Upper lobe of left lung (tissue), 6 donors: ENCODE measurements at regions not wholly inside any gene's neighbourhood (a gene's known extent, or its start where the extent isn't known, plus 50 kb on each side); places are given as distances from the start of the nearest gene placed in this dataset.

Experiments used
- ATAC-seq, 2 donors: fragments of 200-7000 bp; cut with Tn5 transposase; one replicate each; pipeline ENCODE4 v1.9.1; 2022; ENCODE audit warnings: mild to moderate bottlenecking in 2 of 2, moderate library complexity in 2 of 2; ENCODE audit not compliant: low FRiP score in 2 of 2
- DNase-seq, 2 donors: peaks; one replicate each; pipeline ENCODE4 v3.0.0-alpha.2; 2019 to 2020
- H3K27ac ChIP-seq, 4 donors: fragments of 200-600 bp; sonication (generic); one replicate each; pipeline ENCODE4 v1.5.1; 2016 to 2019
- H3K27me3 ChIP-seq, 4 donors: fragments of 200-600 bp; sonication (generic); one replicate each; pipeline ENCODE4 v1.5.1; 2017 to 2019
- H3K36me3 ChIP-seq, 4 donors: fragments of 200-600 bp; sonication (generic); one replicate each; pipeline ENCODE4 v1.5.1; 2016 to 2019
- H3K4me1 ChIP-seq, 4 donors: fragments of 200-600 bp; sonication (generic); one replicate each; pipeline ENCODE4 v1.5.1; 2018 to 2019
- H3K4me3 ChIP-seq, 4 donors: fragments of 200-600 bp; sonication (generic); one replicate each; pipeline ENCODE4 v1.5.1; 2017 to 2019; ENCODE audit warnings: mild to moderate bottlenecking in 2 of 4, moderate library complexity in 1 of 4
- H3K9me3 ChIP-seq, 4 donors: fragments of 200-600 bp; sonication (generic); one replicate each; pipeline ENCODE4 v1.5.1; 2018 to 2019
- EP300 ChIP-seq, 4 donors: sonication (generic); formaldehyde crosslinking; IDR thresholded peaks; one replicate each; pipeline ENCODE4 v1.5.1; 2017; ENCODE audit warnings: antibody characterized with exemption in 4 of 4, control low read depth in 2 of 4
- POLR2A ChIP-seq, 4 donors: fragments of 450-650 bp; IDR thresholded peaks; one replicate each; pipeline ENCODE4 v1.5.1; 2016 to 2017; ENCODE audit warnings: antibody characterized with exemption in 4 of 4, mild to moderate bottlenecking in 2 of 4
- POLR2AphosphoS5 ChIP-seq, 2 donors: sonication (generic); formaldehyde crosslinking; IDR thresholded peaks; one replicate each; pipeline ENCODE4 v1.5.1; 2017; ENCODE audit warnings: antibody characterized with exemption in 2 of 2
- WGBS, 2 donors: methylation state at CpG; one replicate each; pipeline ENCODE4 v1.1.5; 2017 to 2018; 5-methylcytosine and 5-hydroxymethylcytosine counted together
- TF ChIP-seq, protein P1 (sequence below), 6 experiments: fragments of 450-650 bp in 4 of 6; fragments of 200-600 bp in 2 of 6; sonication (generic) in 2 of 6; IDR thresholded peaks; one replicate each; pipeline ENCODE4 v1.5.1; 2016 to 2019; ENCODE audit warnings: antibody characterized with exemption in 6 of 6
- donor health status: DM: no; HTN: no; CAD: no; lungs with moderate emphysema.
- donor health status: DM: no; HTN: yes; CAD: no; lungs with severe emphysema.

DNA sequence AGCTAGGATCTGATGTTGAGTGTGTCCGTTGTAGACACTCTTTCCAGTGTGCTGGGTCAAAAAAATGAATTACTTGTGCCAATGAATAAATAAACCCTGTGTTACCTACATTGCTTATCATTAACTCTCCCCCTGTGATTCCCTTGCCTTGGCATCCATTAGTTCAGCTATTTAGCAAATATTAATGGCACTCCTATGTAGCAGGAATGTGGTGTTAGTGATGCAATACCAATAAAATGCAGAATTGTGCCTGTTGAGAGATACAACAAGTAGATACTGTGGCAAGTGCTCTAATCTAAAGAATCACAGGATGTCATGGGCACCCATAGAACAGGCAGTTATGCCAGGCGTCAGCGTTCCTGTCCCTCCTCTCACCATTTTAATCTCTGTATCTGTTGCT, 343.2 kb downstream of the PMP22 start:
- TF ChIP-seq POLR2A (IDR thresholded peaks at IDR 0.05) (no peak), POLR2AphosphoS5 (IDR thresholded peaks at IDR 0.05) (no peak), EP300 (IDR thresholded peaks at IDR 0.05) (no peak)
- TF ChIP-seq, protein P1, sequence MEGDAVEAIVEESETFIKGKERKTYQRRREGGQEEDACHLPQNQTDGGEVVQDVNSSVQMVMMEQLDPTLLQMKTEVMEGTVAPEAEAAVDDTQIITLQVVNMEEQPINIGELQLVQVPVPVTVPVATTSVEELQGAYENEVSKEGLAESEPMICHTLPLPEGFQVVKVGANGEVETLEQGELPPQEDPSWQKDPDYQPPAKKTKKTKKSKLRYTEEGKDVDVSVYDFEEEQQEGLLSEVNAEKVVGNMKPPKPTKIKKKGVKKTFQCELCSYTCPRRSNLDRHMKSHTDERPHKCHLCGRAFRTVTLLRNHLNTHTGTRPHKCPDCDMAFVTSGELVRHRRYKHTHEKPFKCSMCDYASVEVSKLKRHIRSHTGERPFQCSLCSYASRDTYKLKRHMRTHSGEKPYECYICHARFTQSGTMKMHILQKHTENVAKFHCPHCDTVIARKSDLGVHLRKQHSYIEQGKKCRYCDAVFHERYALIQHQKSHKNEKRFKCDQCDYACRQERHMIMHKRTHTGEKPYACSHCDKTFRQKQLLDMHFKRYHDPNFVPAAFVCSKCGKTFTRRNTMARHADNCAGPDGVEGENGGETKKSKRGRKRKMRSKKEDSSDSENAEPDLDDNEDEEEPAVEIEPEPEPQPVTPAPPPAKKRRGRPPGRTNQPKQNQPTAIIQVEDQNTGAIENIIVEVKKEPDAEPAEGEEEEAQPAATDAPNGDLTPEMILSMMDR (IDR thresholded peaks at IDR 0.05): no peak
- no peaks in the 10 kb centered on the region for H3K27me3 ChIP-seq
- no peak for DNase-seq
- ATAC-seq: no peak
- H3K9me3 ChIP-seq: peaks cover 0 to 4% (median 0%) of the 10 kb centered on the region in 4 donors
- H3K27ac ChIP-seq: no peak overlapping the region
- H3K36me3 ChIP-seq: no peaks in the 10 kb centered on the region
- no peak overlapping the region for H3K4me3 ChIP-seq
- 82 to 85% methylated on average over 3 of the region's 3 CpGs for WGBS, 2 donors
- no peaks in the 10 kb centered on the region for H3K4me1 ChIP-seq

DNA sequence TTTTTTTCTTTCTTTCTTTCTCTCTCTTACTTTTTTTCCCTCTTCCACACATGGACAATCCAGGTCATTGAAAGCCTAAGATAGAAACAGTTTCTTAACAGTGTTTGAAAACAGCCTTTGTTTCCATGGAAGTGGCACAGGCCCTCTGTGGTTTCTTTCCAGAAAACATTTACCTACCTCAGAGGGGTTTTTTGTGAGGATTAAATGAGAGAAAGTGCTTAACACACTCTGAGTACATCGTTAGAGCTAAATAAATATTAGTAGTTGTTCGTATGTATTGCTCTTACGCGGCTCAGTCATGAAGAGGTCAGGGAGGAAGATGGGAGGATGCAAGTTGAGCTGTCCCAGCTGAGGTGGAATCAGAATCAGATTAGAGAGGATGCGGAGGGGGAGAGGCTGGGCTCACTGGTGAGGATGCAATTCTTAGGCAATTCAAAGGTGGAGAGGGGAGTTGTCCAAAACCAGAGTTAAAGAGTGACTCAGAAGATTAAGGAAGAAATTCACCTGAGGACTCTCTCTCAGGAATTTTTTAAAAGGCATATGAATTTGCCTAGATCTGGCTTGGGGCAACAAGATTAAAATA, 345.4 kb downstream of the PMP22 start:
- no peak for DNase-seq

DNA sequence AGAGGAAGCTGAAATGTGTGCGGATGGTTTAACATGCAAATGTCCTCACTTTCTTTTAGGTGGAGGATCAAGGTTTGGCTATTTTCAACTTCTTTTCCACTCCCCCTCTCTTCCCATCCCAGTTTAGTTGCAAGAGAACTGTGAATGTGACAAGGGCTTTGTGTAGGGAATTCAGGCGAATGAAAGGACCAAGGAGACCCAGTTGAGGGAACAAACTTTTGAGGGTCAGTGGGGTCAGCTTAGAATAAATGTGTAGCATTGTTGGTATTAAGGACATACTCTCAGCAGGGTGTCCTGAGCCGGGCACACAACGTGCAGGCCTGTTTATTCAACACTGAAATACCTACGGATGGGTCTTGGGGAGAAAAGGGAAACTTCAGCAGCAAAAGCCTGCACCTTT, 346.0 kb downstream of the PMP22 start:
- H3K36me3 ChIP-seq: no peaks in the 10 kb centered on the region
- TF ChIP-seq, protein P1 (IDR thresholded peaks at IDR 0.05): no peak
- TF ChIP-seq POLR2AphosphoS5 (IDR thresholded peaks at IDR 0.05) (no peak), EP300 (IDR thresholded peaks at IDR 0.05) (no peak), POLR2A (IDR thresholded peaks at IDR 0.05) (no peak)
- DNase-seq (no peak), ATAC-seq (no peak)
- H3K27ac ChIP-seq: no peak overlapping the region
- H3K27me3 ChIP-seq: no peaks in the 10 kb centered on the region
- WGBS, 2 donors: 63 to 69% methylated on average over 5 of the region's 5 CpGs
- no peaks in the 10 kb centered on the region for H3K4me1 ChIP-seq
- peaks cover 0 to 4% (median 0%) of the 10 kb centered on the region in 4 donors for H3K9me3 ChIP-seq
- no peak overlapping the region for H3K4me3 ChIP-seq

More for the DNA sequence above, 345.4 kb downstream of the PMP22 start:
- TF ChIP-seq, protein P1 (IDR thresholded peaks at IDR 0.05): no peak
- TF ChIP-seq POLR2A (IDR thresholded peaks at IDR 0.05) (no peak), EP300 (IDR thresholded peaks at IDR 0.05) (no peak), POLR2AphosphoS5 (IDR thresholded peaks at IDR 0.05) (no peak)
- Histone ChIP-seq H3K4me3 (no peak overlapping the region), H3K4me1 (no peaks in the 10 kb centered on the region), H3K9me3 (peaks cover 0 to 4% (median 0%) of the 10 kb centered on the region in 4 donors), H3K27me3 (no peaks in the 10 kb centered on the region), H3K36me3 (no peaks in the 10 kb centered on the region), H3K27ac (no peak overlapping the region)
- WGBS, 2 donors: 34 to 53% methylated on average over 5 of the region's 5 CpGs
- ATAC-seq: no peak

- DNase-seq (no peak), ATAC-seq (no peak)
- Histone ChIP-seq H3K4me3 (no peak overlapping the region), H3K36me3 (no peaks in the 10 kb centered on the region), H3K27ac (no peak overlapping the region), H3K4me1 (no peaks in the 10 kb centered on the region), H3K27me3 (no peaks in the 10 kb centered on the region), H3K9me3 (peaks cover 0 to 4% (median 0%) of the 10 kb centered on the region in 4 donors)
- 32 to 34% methylated on average over 4 of the region's 4 CpGs for WGBS, 2 donors
- no peak for TF ChIP-seq POLR2A (IDR thresholded peaks at IDR 0.05)
- no peak for TF ChIP-seq EP300 (IDR thresholded peaks at IDR 0.05)
- TF ChIP-seq, protein P1 (IDR thresholded peaks at IDR 0.05): no peak
- no peak for TF ChIP-seq POLR2AphosphoS5 (IDR thresholded peaks at IDR 0.05)
These were observed 346.6 kb downstream of the PMP22 start for GRCh38 chr17:14918540-14918939.

GRCh38 chr17:14910916-14911315, 354.2 kb downstream of the PMP22 start:
- Histone ChIP-seq H3K27me3 (no peaks in the 10 kb centered on the region), H3K9me3 (no peaks in the 10 kb centered on the region), H3K4me1 (no peaks in the 10 kb centered on the region), H3K4me3 (no peak overlapping the region), H3K27ac (no peak overlapping the region), H3K36me3 (no peaks in the 10 kb centered on the region)
- TF ChIP-seq POLR2AphosphoS5 (IDR thresholded peaks at IDR 0.05) (no peak), EP300 (IDR thresholded peaks at IDR 0.05) (no peak), POLR2A (IDR thresholded peaks at IDR 0.05) (no peak)
- TF ChIP-seq, protein P1 (IDR thresholded peaks at IDR 0.05): no peak
- DNase-seq (no peak), ATAC-seq (no peak)
- WGBS, 2 donors: 95 to 96% methylated on average over 1 of the region's 1 CpG
